ENCODE measurements at regions not wholly inside any gene's neighbourhood (a gene's known extent, or its start where the extent isn't known, plus 50 kb on each side); places are given as distances from the start of the nearest gene placed in this dataset.

DNA sequence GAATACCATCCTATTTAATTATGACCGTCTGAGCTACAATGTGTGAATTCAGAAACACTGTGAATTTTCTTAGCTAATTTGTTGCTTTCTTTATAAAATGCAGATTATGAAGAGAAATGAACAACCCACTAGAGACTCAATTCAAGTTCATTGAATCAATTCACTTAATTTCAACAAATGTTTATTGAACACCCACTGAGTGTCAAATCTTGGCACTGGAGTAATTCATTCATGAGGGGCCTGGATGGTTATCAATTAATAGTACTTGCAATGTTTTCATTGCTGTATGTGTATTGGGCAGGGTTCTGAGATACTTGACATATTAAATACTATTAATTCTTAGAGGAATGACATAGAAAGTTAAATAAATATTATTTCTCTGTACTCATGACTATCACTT is 789.4 kb downstream of the STPG2 start:
- Histone ChIP-seq H3K27me3 (ENCODE audit: insufficient read depth, low read length) (no peaks in the 10 kb centered on the region), H3K4me3 (ENCODE audit: low read length) (no peak overlapping the region), H3K9me3 (ENCODE audit: low read length) (peaks cover 4% of the 10 kb centered on the region), H3K36me3 (ENCODE audit: insufficient read depth, low read length) (no peaks in the 10 kb centered on the region), H2AFZ (ENCODE audit: low read depth, low read length) (no peak overlapping the region), H3K4me1 (ENCODE audit: insufficient read depth, low read length) (peaks cover 7% of the 10 kb centered on the region)

- H3K4me1 ChIP-seq (ENCODE audit: insufficient read depth, low read length): no peaks in the 10 kb centered on the region
- H3K27me3 ChIP-seq (ENCODE audit: insufficient read depth, low read length): no peaks in the 10 kb centered on the region
- no peak overlapping the region for H3K4me3 ChIP-seq (ENCODE audit: low read length)
- no peaks in the 10 kb centered on the region for H3K36me3 ChIP-seq (ENCODE audit: insufficient read depth, low read length)
- no peak overlapping the region for H2AFZ ChIP-seq (ENCODE audit: low read depth, low read length)
- H3K9me3 ChIP-seq (ENCODE audit: low read length): peaks cover 4% of the 10 kb centered on the region
These were observed 783.5 kb downstream of the STPG2 start for GRCh38 chr4:97359826-97360225.

- H3K36me3 ChIP-seq (ENCODE audit: insufficient read depth, low read length): no peaks in the 10 kb centered on the region
These were observed 782.5 kb downstream of the STPG2 start for GRCh38 chr4:97360733-97361132.

GRCh38 chr4:97367878-97368277 is 775.4 kb downstream of the STPG2 start:
- no peaks in the 10 kb centered on the region for H3K9me3 ChIP-seq (ENCODE audit: low read length)
- H3K36me3 ChIP-seq (ENCODE audit: insufficient read depth, low read length): no peaks in the 10 kb centered on the region
- H3K4me1 ChIP-seq (ENCODE audit: insufficient read depth, low read length): no peaks in the 10 kb centered on the region
- H3K4me3 ChIP-seq (ENCODE audit: low read length): no peak overlapping the region
- no peak overlapping the region for H2AFZ ChIP-seq (ENCODE audit: low read depth, low read length)
- no peaks in the 10 kb centered on the region for H3K27me3 ChIP-seq (ENCODE audit: insufficient read depth, low read length)

More at GRCh38 chr4:97360733-97361132, 782.5 kb downstream of the STPG2 start:
- no peaks in the 10 kb centered on the region for H3K4me1 ChIP-seq (ENCODE audit: insufficient read depth, low read length)
- H3K27me3 ChIP-seq (ENCODE audit: insufficient read depth, low read length): no peaks in the 10 kb centered on the region
- H2AFZ ChIP-seq (ENCODE audit: low read depth, low read length): no peak overlapping the region
- peaks cover 4% of the 10 kb centered on the region for H3K9me3 ChIP-seq (ENCODE audit: low read length)
- no peak overlapping the region for H3K4me3 ChIP-seq (ENCODE audit: low read length)

- Histone ChIP-seq H3K36me3 (ENCODE audit: insufficient read depth, low read length) (no peaks in the 10 kb centered on the region), H3K4me3 (ENCODE audit: low read length) (no peak overlapping the region), H3K9me3 (ENCODE audit: low read length) (no peaks in the 10 kb centered on the region), H3K4me1 (ENCODE audit: insufficient read depth, low read length) (no peaks in the 10 kb centered on the region), H3K27me3 (ENCODE audit: insufficient read depth, low read length) (no peaks in the 10 kb centered on the region), H2AFZ (ENCODE audit: low read depth, low read length) (no peak overlapping the region)
These were observed 772.7 kb downstream of the STPG2 start for GRCh38 chr4:97370568-97370967.

DNA sequence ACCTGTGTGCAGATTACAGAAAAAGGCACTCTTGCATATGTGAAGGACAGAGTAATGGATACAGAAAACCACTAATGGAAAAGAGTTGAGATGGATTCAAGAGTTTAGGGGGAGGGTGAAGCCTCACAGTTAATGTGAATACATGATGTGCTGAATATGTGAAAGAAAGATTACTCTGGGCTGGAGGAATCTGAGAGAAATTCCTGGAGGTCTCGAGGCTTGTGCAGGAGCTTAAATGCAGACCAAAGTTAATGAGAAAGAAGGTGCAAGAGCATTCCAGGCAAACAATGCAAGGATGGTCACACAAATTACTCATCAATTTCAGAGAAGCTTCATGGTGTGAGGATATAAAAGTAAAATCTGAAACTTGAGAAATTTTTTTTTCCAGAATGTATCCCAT is 768.8 kb downstream of the STPG2 start:
- Histone ChIP-seq H3K9me3 (ENCODE audit: low read length) (no peaks in the 10 kb centered on the region), H3K27me3 (ENCODE audit: insufficient read depth, low read length) (no peaks in the 10 kb centered on the region), H3K36me3 (ENCODE audit: insufficient read depth, low read length) (no peaks in the 10 kb centered on the region), H3K4me1 (ENCODE audit: insufficient read depth, low read length) (no peaks in the 10 kb centered on the region), H2AFZ (ENCODE audit: low read depth, low read length) (no peak overlapping the region), H3K4me3 (ENCODE audit: low read length) (no peak overlapping the region)

DNA sequence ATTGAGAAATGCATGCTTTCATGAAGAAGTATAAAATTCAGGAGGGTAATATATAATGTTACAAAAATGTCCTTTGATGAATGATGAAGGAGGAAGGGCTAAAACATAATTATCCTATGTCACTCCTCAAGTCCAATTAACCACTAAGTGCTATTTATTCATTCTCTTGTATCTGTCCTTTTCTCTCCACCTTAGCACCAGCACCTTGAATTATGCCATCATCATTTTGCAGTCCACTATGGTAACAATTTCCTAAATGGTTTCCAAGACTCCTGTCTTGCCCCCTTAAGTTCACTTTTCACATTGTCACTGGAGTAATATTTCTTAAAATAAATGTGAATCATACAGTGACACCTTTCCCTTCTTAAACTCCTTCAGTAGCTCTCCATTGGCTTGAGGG is 756.3 kb downstream of the STPG2 start:
- H3K4me1 ChIP-seq (ENCODE audit: insufficient read depth, low read length): peaks cover 9% of the 10 kb centered on the region
- no peaks in the 10 kb centered on the region for H3K27me3 ChIP-seq (ENCODE audit: insufficient read depth, low read length)
- H3K9me3 ChIP-seq (ENCODE audit: low read length): no peaks in the 10 kb centered on the region
- H3K36me3 ChIP-seq (ENCODE audit: insufficient read depth, low read length): no peaks in the 10 kb centered on the region
- no peak overlapping the region for H2AFZ ChIP-seq (ENCODE audit: low read depth, low read length)
- no peak overlapping the region for H3K4me3 ChIP-seq (ENCODE audit: low read length)

GRCh38 chr4:97394653-97395052 is 748.6 kb downstream of the STPG2 start:
- Histone ChIP-seq H3K27me3 (ENCODE audit: insufficient read depth, low read length) (no peaks in the 10 kb centered on the region), H3K4me1 (ENCODE audit: insufficient read depth, low read length) (peaks cover 17% of the 10 kb centered on the region), H3K36me3 (ENCODE audit: insufficient read depth, low read length) (no peaks in the 10 kb centered on the region), H2AFZ (ENCODE audit: low read depth, low read length) (no peak overlapping the region), H3K4me3 (ENCODE audit: low read length) (no peak overlapping the region), H3K9me3 (ENCODE audit: low read length) (no peaks in the 10 kb centered on the region)

GRCh38 chr4:97396097-97396496 is 747.2 kb downstream of the STPG2 start:
- no peak overlapping the region for H2AFZ ChIP-seq (ENCODE audit: low read depth, low read length)
- peaks cover 11% of the 10 kb centered on the region for H3K4me1 ChIP-seq (ENCODE audit: insufficient read depth, low read length)

GRCh38 chr4:97396605-97397004 is 746.7 kb downstream of the STPG2 start:
- H3K27me3 ChIP-seq (ENCODE audit: insufficient read depth, low read length): no peaks in the 10 kb centered on the region
- H3K4me1 ChIP-seq (ENCODE audit: insufficient read depth, low read length): peaks cover 8% of the 10 kb centered on the region
- no peaks in the 10 kb centered on the region for H3K36me3 ChIP-seq (ENCODE audit: insufficient read depth, low read length)
- H2AFZ ChIP-seq (ENCODE audit: low read depth, low read length): no peak overlapping the region
- H3K4me3 ChIP-seq (ENCODE audit: low read length): no peak overlapping the region
- H3K9me3 ChIP-seq (ENCODE audit: low read length): no peaks in the 10 kb centered on the region

More at GRCh38 chr4:97396097-97396496, 747.2 kb downstream of the STPG2 start:
- Histone ChIP-seq H3K27me3 (ENCODE audit: insufficient read depth, low read length) (no peaks in the 10 kb centered on the region), H3K9me3 (ENCODE audit: low read length) (no peaks in the 10 kb centered on the region), H3K36me3 (ENCODE audit: insufficient read depth, low read length) (no peaks in the 10 kb centered on the region), H3K4me3 (ENCODE audit: low read length) (no peak overlapping the region)

DNA sequence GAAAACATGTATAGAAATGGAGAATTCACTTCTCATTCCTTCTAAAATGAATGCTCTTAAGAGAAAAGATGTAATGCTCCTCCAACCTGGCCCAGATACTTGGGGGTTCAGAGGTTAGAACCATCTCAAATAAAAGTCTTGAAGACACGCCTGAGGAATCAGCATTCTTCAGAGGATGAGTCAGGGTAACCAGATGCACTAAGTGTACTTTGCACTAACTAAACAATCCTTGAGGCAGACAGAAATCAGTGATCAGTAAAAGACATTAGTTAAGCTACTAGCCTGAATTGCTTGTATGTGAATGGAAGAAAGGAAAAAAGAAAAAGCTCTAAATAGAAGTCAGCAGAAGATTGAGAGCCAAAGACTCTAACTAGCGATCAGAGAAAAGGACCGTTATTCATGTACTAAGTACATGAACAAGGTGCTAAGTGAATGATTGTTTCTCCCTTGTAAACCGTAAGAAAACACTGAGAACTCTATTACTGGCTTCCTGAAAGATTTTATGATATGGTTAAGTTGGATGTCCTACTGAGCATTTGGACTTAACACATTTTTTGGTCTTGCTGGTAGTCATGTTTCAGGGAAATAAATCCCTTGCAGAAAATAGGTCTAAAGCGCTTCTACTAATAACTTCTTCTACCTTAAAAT is 738.3 kb downstream of the STPG2 start:
- Histone ChIP-seq H3K9me3 (ENCODE audit: low read length) (no peaks in the 10 kb centered on the region), H3K4me1 (ENCODE audit: insufficient read depth, low read length) (no peaks in the 10 kb centered on the region), H3K27me3 (ENCODE audit: insufficient read depth, low read length) (no peaks in the 10 kb centered on the region), H2AFZ (ENCODE audit: low read depth, low read length) (no peak overlapping the region), H3K4me3 (ENCODE audit: low read length) (no peak overlapping the region), H3K36me3 (ENCODE audit: insufficient read depth, low read length) (no peaks in the 10 kb centered on the region)

DNA sequence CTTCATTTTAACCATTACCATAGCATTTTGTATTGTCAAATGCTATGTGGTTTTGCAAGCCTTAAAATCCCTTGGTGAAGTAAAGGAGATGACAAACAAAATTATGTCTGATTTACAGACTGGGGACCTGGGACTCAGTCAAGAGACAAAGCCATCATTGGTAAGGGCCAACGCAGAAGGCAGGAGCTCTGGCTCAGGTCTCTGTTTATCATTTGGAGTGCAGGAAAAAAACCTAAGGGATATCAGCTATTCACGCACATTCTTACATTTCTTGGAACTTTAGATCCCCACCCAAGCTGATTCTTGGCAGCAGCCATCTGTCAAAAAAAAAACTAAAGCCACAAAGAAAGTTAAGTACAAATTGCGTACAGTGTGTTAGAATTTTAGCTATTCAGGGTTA is 731.9 kb downstream of the STPG2 start:
- no peak overlapping the region for H3K4me3 ChIP-seq (ENCODE audit: low read length)
- no peak overlapping the region for H2AFZ ChIP-seq (ENCODE audit: low read depth, low read length)
- H3K36me3 ChIP-seq (ENCODE audit: insufficient read depth, low read length): no peaks in the 10 kb centered on the region
- H3K4me1 ChIP-seq (ENCODE audit: insufficient read depth, low read length): no peaks in the 10 kb centered on the region
- no peaks in the 10 kb centered on the region for H3K9me3 ChIP-seq (ENCODE audit: low read length)
- H3K27me3 ChIP-seq (ENCODE audit: insufficient read depth, low read length): no peaks in the 10 kb centered on the region

- no peak overlapping the region for H3K4me3 ChIP-seq (ENCODE audit: low read length)
- H3K4me1 ChIP-seq (ENCODE audit: insufficient read depth, low read length): no peaks in the 10 kb centered on the region
- H3K27me3 ChIP-seq (ENCODE audit: insufficient read depth, low read length): no peaks in the 10 kb centered on the region
- H2AFZ ChIP-seq (ENCODE audit: low read depth, low read length): no peak overlapping the region
- no peaks in the 10 kb centered on the region for H3K9me3 ChIP-seq (ENCODE audit: low read length)
- H3K36me3 ChIP-seq (ENCODE audit: insufficient read depth, low read length): no peaks in the 10 kb centered on the region
These were observed 730.9 kb downstream of the STPG2 start for GRCh38 chr4:97412331-97412730.

DNA sequence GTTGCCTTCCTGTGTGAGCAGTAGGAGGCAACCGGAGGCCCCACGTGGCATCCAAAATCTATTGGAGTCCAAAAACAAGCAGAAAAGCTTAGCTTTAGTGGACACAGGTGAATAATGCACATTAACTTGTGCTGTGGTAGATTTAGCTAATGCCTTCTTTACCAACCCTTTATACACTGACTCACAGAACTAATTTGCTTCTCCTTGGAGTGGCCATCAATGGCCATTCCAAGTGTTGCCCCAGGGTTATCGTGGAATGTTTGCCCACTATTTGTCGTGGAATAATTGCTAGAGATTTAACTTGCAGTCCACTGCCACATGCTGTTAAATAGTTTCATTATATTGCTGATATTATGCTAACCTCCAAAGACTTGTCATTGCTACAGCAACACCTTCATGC is 729.1 kb downstream of the STPG2 start:
- Histone ChIP-seq H3K9me3 (ENCODE audit: low read length) (no peaks in the 10 kb centered on the region), H3K4me3 (ENCODE audit: low read length) (no peak overlapping the region), H2AFZ (ENCODE audit: low read depth, low read length) (no peak overlapping the region), H3K4me1 (ENCODE audit: insufficient read depth, low read length) (no peaks in the 10 kb centered on the region), H3K27me3 (ENCODE audit: insufficient read depth, low read length) (no peaks in the 10 kb centered on the region), H3K36me3 (ENCODE audit: insufficient read depth, low read length) (no peaks in the 10 kb centered on the region)

Data from neuron (in vitro differentiated cells).